SK-N-SH treated with all-trans-retinoic acid at 6 μM for 48 hours (cell line): ENCODE measurements at regions not wholly inside any gene's neighbourhood (a gene's known extent, or its start where the extent isn't known, plus 50 kb on each side); places are given as distances from the start of the nearest gene placed in this dataset.

Experiments used
- ATAC-seq: fragments of 200-7000 bp; cut with Tn5 transposase; 3 replicates; pipeline ENCODE4 v1.9.1; 2020; ENCODE audit warnings: mild to moderate bottlenecking, moderate library complexity
- ARNTL ChIP-seq: fragments of 450-650 bp; formaldehyde crosslinking; IDR thresholded peaks from 2 replicates; pipeline ENCODE4 v1.5.0; 2020; ENCODE audit warnings: low read depth, mild to moderate bottlenecking, moderate library complexity, borderline replicate concordance
- BACH2 ChIP-seq: fragments of 250-450 bp; sonication (Bioruptor Pico); IDR thresholded peaks from 2 replicates; pipeline ENCODE4 v1.9.0; 2021; ENCODE audit warnings: mild to moderate bottlenecking, borderline replicate concordance
- CSDC2 ChIP-seq: fragments of 250-450 bp; sonication (Bioruptor Pico); IDR thresholded peaks from 2 replicates; pipeline ENCODE4 v1.5.0; 2020; ENCODE audit warnings: mild to moderate bottlenecking, moderate library complexity
- ESRRG ChIP-seq: fragments of 250-450 bp; sonication (Bioruptor Pico); IDR thresholded peaks from 2 replicates; pipeline ENCODE4 v1.6.1; 2021; ENCODE audit warnings: mild to moderate bottlenecking
- GLIS3 ChIP-seq: fragments of 250-450 bp; sonication (Bioruptor Pico); IDR thresholded peaks from 2 replicates; pipeline ENCODE4 v1.5.0; 2020; ENCODE audit warnings: mild to moderate bottlenecking, moderate library complexity
- ISL1 ChIP-seq: fragments of 250-450 bp; sonication (Bioruptor Pico); IDR thresholded peaks from 2 replicates; pipeline ENCODE4 v2.1.2; 2022; ENCODE audit warnings: mild to moderate bottlenecking, moderate library complexity
- PPARA ChIP-seq: fragments of 250-450 bp; sonication (Bioruptor Pico); IDR thresholded peaks from 2 replicates; pipeline ENCODE4 v1.5.0; 2020; ENCODE audit warnings: mild to moderate bottlenecking, borderline replicate concordance
- RARB ChIP-seq: fragments of 250-450 bp; sonication (Bioruptor Pico); IDR thresholded peaks from 2 replicates; pipeline ENCODE4 v1.8.0; 2021; ENCODE audit warnings: mild to moderate bottlenecking, moderate library complexity
- TCF4 ChIP-seq: fragments of 250-450 bp; sonication (Bioruptor Pico); IDR thresholded peaks from 2 replicates; pipeline ENCODE4 v1.8.0; 2021; ENCODE audit warnings: mild to moderate bottlenecking, moderate library complexity, borderline replicate concordance
- TOX ChIP-seq: fragments of 250-450 bp; sonication (Bioruptor Pico); IDR thresholded peaks from 2 replicates; pipeline ENCODE4 v1.8.0; 2021; ENCODE audit warnings: mild to moderate bottlenecking, moderate library complexity, borderline replicate concordance
- TSHZ2 ChIP-seq: fragments of 250-450 bp; sonication (Bioruptor Pico); IDR thresholded peaks from 2 replicates; pipeline ENCODE4 v1.5.0; 2020; ENCODE audit warnings: mild to moderate bottlenecking, moderate library complexity
- ZC3H10 ChIP-seq: fragments of 250-450 bp; sonication (Bioruptor Pico); IDR thresholded peaks from 2 replicates; pipeline ENCODE4 v1.5.1; 2021; ENCODE audit warnings: mild to moderate bottlenecking, moderate library complexity
- ZFP3 ChIP-seq: fragments of 250-450 bp; sonication (Bioruptor Pico); IDR thresholded peaks from 2 replicates; pipeline ENCODE4 v1.5.0; 2020; ENCODE audit warnings: mild to moderate bottlenecking, moderate library complexity
- ZNF565 ChIP-seq: fragments of 450-650 bp; formaldehyde crosslinking; conservative IDR thresholded peaks from 2 replicates; pipeline ENCODE4 v1.5.0; 2020; ENCODE audit warnings: low read depth, mild to moderate bottlenecking, moderate library complexity
- ZNF70 ChIP-seq: fragments of 450-650 bp; formaldehyde crosslinking; IDR thresholded peaks from 2 replicates; pipeline ENCODE4 v1.5.0; 2020; ENCODE audit warnings: mild to moderate bottlenecking, moderate library complexity
- ZNF8 ChIP-seq: fragments of 450-650 bp; formaldehyde crosslinking; IDR thresholded peaks from 2 replicates; pipeline ENCODE4 v1.5.0; 2020; ENCODE audit warnings: mild to moderate bottlenecking, moderate library complexity
- TF ChIP-seq, protein P1 (sequence below): fragments of 250-450 bp; sonication (Bioruptor Pico); IDR thresholded peaks from 2 replicates; pipeline ENCODE4 v1.5.1; 2020; ENCODE audit warnings: low read depth, mild to moderate bottlenecking, moderate library complexity
- TF ChIP-seq, protein P2 (sequence below): fragments of 250-450 bp; sonication (Bioruptor Pico); IDR thresholded peaks from 2 replicates; pipeline ENCODE4 v1.8.0; 2021; ENCODE audit warnings: low read depth, mild to moderate bottlenecking, moderate library complexity, borderline replicate concordance

DNA sequence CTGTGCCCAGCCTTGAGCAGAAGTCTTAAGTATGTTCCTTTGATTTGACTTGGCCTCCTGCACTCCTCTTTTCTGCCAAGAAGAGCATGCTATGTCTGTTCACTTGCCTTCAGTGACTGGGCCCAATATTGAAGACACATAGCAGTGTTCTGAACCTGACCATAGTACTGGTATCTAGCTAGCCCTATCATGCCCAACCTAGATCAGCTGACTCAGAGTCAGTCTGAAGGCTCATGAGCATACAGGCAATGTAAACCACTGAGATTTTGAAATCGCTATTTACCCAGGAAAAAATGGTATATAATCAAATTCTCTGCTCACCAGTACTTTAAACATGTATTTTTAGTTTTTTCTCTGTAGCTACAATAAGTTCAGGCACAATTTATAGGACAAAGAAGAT lies 129.4 kb downstream of the TANC2 start (continued):
- TF ChIP-seq ESRRG (no peak), ZC3H10 (CRISPR knock-in tag) (no peak), BACH2 (CRISPR knock-in tag) (no peak), TOX (no peak)

DNA sequence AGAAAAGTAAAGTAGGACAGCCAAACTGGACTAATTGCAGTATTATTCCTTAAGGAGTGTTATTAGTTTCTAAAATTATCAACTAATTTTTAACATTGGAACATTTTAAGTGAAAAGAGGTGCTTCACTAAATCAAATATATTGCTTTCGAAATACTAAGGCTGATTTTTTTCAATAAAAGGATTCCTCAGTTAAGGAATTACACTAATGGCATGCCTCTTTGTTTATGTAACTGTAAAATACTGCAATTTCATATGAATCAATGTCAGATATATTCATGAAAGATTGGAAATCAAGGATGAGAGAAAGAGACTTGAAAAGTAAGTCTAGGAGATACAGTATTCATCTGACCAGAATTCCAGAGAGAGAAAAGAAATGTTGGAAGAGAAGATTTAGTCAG lies 129.8 kb downstream of the TANC2 start:
- peak; percentile 98 for TF ChIP-seq ISL1 (CRISPR knock-in tag)
- no peak for TF ChIP-seq ZNF8 (CRISPR knock-in tag)
- TF ChIP-seq, protein P1, sequence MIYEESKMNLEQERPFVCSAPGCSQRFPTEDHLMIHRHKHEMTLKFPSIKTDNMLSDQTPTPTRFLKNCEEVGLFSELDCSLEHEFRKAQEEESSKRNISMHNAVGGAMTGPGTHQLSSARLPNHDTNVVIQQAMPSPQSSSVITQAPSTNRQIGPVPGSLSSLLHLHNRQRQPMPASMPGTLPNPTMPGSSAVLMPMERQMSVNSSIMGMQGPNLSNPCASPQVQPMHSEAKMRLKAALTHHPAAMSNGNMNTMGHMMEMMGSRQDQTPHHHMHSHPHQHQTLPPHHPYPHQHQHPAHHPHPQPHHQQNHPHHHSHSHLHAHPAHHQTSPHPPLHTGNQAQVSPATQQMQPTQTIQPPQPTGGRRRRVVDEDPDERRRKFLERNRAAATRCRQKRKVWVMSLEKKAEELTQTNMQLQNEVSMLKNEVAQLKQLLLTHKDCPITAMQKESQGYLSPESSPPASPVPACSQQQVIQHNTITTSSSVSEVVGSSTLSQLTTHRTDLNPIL, result 0 out of 2 replicates have a peak, but pooled peaks have one; percentile 29
- TF ChIP-seq PPARA (CRISPR knock-in tag), result no peak
- peak; percentile 47 for ATAC-seq

DNA sequence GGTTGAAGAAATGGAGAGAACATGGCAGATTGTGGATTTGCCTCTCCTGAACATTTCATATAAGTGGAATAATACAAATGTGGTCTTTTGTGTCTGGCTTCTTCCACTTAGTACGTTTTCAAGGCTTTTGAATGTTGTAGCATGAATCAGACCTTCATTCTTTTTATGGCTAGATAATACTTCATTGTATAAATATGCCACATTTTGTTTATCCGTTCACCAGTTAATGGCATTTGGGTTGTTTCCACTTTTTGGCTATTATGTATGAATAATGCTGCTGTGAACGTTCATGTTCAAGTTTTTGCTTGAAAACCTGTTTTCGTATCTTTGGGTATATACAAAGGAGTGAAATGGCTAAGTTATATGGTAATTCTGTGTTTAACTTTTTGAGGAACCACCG lies 130.4 kb downstream of the TANC2 start:
- peak; percentile 27; the same call in 2 of the 3 replicates for ATAC-seq
- TF ChIP-seq ISL1 (CRISPR knock-in tag) (no peak), GLIS3 (CRISPR knock-in tag) (no peak), ZNF565 (CRISPR knock-in tag) (no peak), ZFP3 (CRISPR knock-in tag) (no peak), TSHZ2 (CRISPR knock-in tag) (no peak), ARNTL (CRISPR knock-in tag) (no peak), TCF4 (CRISPR knock-in tag) (no peak)
- TF ChIP-seq, all 23 proteins: peak for 0

DNA sequence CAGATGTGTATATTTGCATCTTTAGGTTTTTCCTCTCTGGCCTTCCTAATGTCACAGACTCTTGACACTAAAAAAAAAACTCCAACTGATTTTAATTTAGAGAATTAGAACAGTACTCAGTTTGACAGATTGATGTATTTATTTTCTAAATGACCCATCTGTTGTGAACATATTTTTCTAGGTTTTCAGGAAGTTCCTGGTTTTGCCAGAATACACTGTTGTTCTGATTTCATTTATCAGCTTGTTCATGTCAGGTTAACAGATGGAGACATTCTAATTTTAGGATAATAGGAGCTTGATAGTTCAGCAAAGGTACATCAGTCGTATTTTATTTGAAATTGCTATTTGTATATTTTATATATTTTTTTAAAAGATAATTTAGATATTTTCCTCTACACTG lies 133.4 kb downstream of the TANC2 start:
- no peak for TF ChIP-seq ZNF8 (CRISPR knock-in tag)
- no peak for TF ChIP-seq ARNTL (CRISPR knock-in tag)
- no peak for TF ChIP-seq TCF4 (CRISPR knock-in tag)
- TF ChIP-seq RARB, result no peak
- TF ChIP-seq PPARA (CRISPR knock-in tag), result no peak
- TF ChIP-seq, protein P1, result no peak
- no peak for TF ChIP-seq ZFP3 (CRISPR knock-in tag)
- TF ChIP-seq, protein P2, sequence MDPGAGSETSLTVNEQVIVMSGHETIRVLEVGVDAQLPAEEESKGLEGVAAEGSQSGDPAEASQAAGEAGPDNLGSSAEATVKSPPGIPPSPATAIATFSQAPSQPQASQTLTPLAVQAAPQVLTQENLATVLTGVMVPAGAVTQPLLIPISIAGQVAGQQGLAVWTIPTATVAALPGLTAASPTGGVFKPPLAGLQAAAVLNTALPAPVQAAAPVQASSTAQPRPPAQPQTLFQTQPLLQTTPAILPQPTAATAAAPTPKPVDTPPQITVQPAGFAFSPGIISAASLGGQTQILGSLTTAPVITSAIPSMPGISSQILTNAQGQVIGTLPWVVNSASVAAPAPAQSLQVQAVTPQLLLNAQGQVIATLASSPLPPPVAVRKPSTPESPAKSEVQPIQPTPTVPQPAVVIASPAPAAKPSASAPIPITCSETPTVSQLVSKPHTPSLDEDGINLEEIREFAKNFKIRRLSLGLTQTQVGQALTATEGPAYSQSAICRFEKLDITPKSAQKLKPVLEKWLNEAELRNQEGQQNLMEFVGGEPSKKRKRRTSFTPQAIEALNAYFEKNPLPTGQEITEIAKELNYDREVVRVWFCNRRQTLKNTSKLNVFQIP (CRISPR knock-in tag), result no peak
- TF ChIP-seq ISL1 (CRISPR knock-in tag), result no peak
- TF ChIP-seq CSDC2 (CRISPR knock-in tag), result no peak
- TF ChIP-seq GLIS3 (CRISPR knock-in tag), result no peak
- TF ChIP-seq ZNF565 (CRISPR knock-in tag), result no peak
- TF ChIP-seq TSHZ2 (CRISPR knock-in tag), result no peak
- no peak for TF ChIP-seq BACH2 (CRISPR knock-in tag)
- no peak for TF ChIP-seq TOX
- no peak for TF ChIP-seq ZC3H10 (CRISPR knock-in tag)
- no peak for TF ChIP-seq ZNF70 (CRISPR knock-in tag)
- ATAC-seq, result no peak
